ENCODE measurements at regions not wholly inside any gene's neighbourhood (a gene's known extent, or its start where the extent isn't known, plus 50 kb on each side); places are given as distances from the start of the nearest gene placed in this dataset.
"Not testable (repeated sequence)": the region's sequence is repeated elsewhere in the genome, so short reads cannot be mapped to it uniquely, and the experiment has no call there.

GRCh38 chr21:10002762-10003313, 518.5 kb upstream of the TPTE start:
- TF ChIP-seq CTCF, POLR2A (IDR thresholded peaks at IDR 0.05): not testable (repeated sequence)

Data from esophagus squamous epithelium (tissue), 4 donors.